ENCODE measurements at regions not wholly inside any gene's neighbourhood (a gene's known extent, or its start where the extent isn't known, plus 50 kb on each side); places are given as distances from the start of the nearest gene placed in this dataset.

DNA sequence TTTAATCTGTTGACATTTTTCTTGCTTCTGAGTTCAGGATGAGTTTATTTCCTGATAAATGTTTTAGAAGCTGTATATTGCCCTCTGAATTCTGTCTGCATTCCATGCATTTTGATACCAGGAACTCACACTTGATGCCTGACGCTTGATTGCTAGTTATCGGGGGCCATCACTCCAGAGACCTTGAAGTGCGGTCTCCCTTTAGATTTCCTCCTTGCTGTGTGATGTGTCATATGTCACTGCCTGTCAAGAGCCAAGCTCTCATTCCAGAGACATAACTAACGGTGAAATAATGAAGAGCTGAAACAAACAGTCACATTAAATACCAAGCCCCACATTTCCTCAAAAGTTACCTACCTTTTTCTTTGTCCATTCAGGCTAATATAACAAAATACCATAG, 155.5 kb downstream of the TNFSF13B start:
- POLR2A ChIA-PET = no interaction called here
- CTCF ChIA-PET = no interaction called here
- Histone ChIP-seq H3K9me1 (replicated peaks; ENCODE audit: control insufficient read depth, extremely low read depth, insufficient read depth, low read length) (no peaks in the 10 kb centered on the region), H3K4me1 (ENCODE audit: control insufficient read depth, extremely low read depth, insufficient read depth, low read length) (no peaks in the 10 kb centered on the region), H3K4me3 (replicated peaks in 1 of 3; ENCODE audit: insufficient read depth in 1 of 3, low read depth in 1 of 3, low read length in 3 of 3) (no peak overlapping the region), H3K27me3 (ENCODE audit: control insufficient read depth in 2 of 2, insufficient read depth in 2 of 2, low read length in 2 of 2) (no peaks in the 10 kb centered on the region), H3K4me2 (ENCODE audit: insufficient read depth, low read length) (no peak overlapping the region), H2AFZ (ENCODE audit: low read depth, low read length) (no peak overlapping the region), H3K36me3 (ENCODE audit: control insufficient read depth in 2 of 2, extremely low read depth in 1 of 2, insufficient read depth in 2 of 2, low read length in 2 of 2) (no peaks in the 10 kb centered on the region), H3K9me3 (replicated peaks; ENCODE audit: control insufficient read depth, insufficient read depth, low read length) (no peaks in the 10 kb centered on the region), H3K27ac (ENCODE audit: insufficient read depth, low read depth, low read length) (no peak overlapping the region), H4K20me1 (replicated peaks; ENCODE audit: control insufficient read depth, extremely low read depth, insufficient read depth, low read length) (no peaks in the 10 kb centered on the region), H3K79me2 (ENCODE audit: control insufficient read depth, insufficient read depth, low read length) (no peaks in the 10 kb centered on the region), H3K9ac (replicated peaks; ENCODE audit: extremely low read depth, insufficient read depth, low read length) (no peak overlapping the region)
- no peak for TF ChIP-seq POLR2AphosphoS5 (IDR thresholded peaks at IDR 0.05; ENCODE audit: insufficient read depth, low read depth, low read length)
- no peak for TF ChIP-seq MYC (IDR thresholded peaks at IDR 0.05; ENCODE audit: low read depth, low read length)
- no peak for TF ChIP-seq GATA2 (IDR thresholded peaks at IDR 0.05; ENCODE audit: insufficient read depth, insufficient read length, low read depth, low read length)
- dilution Hi-C loops (cut with MboI; ENCODE audit: extremely low pct_ligation_motif_present, low sequenced_read_pairs) (no loop called here), intact Hi-C loops (cut with micrococcal nuclease) (no loop called here)
- FAIRE-seq (no peak), DNase-seq (ENCODE audit: low read depth, low spot score) (no peak)
- BruUV-seq (replicated peaks) = no TSS peak

GRCh38 chr13:108426893-108427292, 157.4 kb downstream of the TNFSF13B start:
- Histone ChIP-seq H3K4me3 (replicated peaks in 1 of 3; ENCODE audit: insufficient read depth in 1 of 3, low read depth in 1 of 3, low read length in 3 of 3) (no peak overlapping the region), H3K4me1 (ENCODE audit: control insufficient read depth, extremely low read depth, insufficient read depth, low read length) (no peaks in the 10 kb centered on the region), H3K9me3 (replicated peaks; ENCODE audit: control insufficient read depth, insufficient read depth, low read length) (no peaks in the 10 kb centered on the region), H3K27ac (ENCODE audit: insufficient read depth, low read depth, low read length) (no peak overlapping the region), H2AFZ (ENCODE audit: low read depth, low read length) (no peak overlapping the region), H3K9ac (replicated peaks; ENCODE audit: extremely low read depth, insufficient read depth, low read length) (no peak overlapping the region), H3K36me3 (ENCODE audit: control insufficient read depth in 2 of 2, extremely low read depth in 1 of 2, insufficient read depth in 2 of 2, low read length in 2 of 2) (no peaks in the 10 kb centered on the region), H3K4me2 (ENCODE audit: insufficient read depth, low read length) (no peak overlapping the region), H3K9me1 (replicated peaks; ENCODE audit: control insufficient read depth, extremely low read depth, insufficient read depth, low read length) (no peaks in the 10 kb centered on the region), H3K79me2 (ENCODE audit: control insufficient read depth, insufficient read depth, low read length) (no peaks in the 10 kb centered on the region), H3K27me3 (ENCODE audit: control insufficient read depth in 2 of 2, insufficient read depth in 2 of 2, low read length in 2 of 2) (no peaks in the 10 kb centered on the region), H4K20me1 (replicated peaks; ENCODE audit: control insufficient read depth, extremely low read depth, insufficient read depth, low read length) (no peaks in the 10 kb centered on the region)
- FAIRE-seq (no peak), DNase-seq (ENCODE audit: low read depth, low spot score) (no peak)
- CTCF ChIA-PET = no interaction called here
- intact Hi-C loops (cut with micrococcal nuclease) (no loop called here), dilution Hi-C loops (cut with MboI; ENCODE audit: extremely low pct_ligation_motif_present, low sequenced_read_pairs) (no loop called here)
- BruUV-seq (replicated peaks) = no TSS peak
- POLR2A ChIA-PET = no interaction called here
- no peak for TF ChIP-seq FOS (IDR thresholded peaks at IDR 0.05; ENCODE audit: borderline replicate concordance, insufficient read depth, low read length)
- TF ChIP-seq POLR2A (IDR thresholded peaks at IDR 0.05; ENCODE audit: low read depth, low read length) = no peak
- TF ChIP-seq EZH2 (IDR thresholded peaks at IDR 0.05; ENCODE audit: borderline replicate concordance, low read depth, low read length, severe bottlenecking) = no peak
- TF ChIP-seq JUN (IDR thresholded peaks at IDR 0.05; ENCODE audit: borderline replicate concordance, insufficient read depth, insufficient read length, low read depth) = no peak
- TF ChIP-seq POLR2AphosphoS5 (IDR thresholded peaks at IDR 0.05; ENCODE audit: insufficient read depth, low read depth, low read length) = no peak
- TF ChIP-seq GATA2 (IDR thresholded peaks at IDR 0.05; ENCODE audit: insufficient read depth, insufficient read length, low read depth, low read length) = no peak
- TF ChIP-seq, protein P1, sequence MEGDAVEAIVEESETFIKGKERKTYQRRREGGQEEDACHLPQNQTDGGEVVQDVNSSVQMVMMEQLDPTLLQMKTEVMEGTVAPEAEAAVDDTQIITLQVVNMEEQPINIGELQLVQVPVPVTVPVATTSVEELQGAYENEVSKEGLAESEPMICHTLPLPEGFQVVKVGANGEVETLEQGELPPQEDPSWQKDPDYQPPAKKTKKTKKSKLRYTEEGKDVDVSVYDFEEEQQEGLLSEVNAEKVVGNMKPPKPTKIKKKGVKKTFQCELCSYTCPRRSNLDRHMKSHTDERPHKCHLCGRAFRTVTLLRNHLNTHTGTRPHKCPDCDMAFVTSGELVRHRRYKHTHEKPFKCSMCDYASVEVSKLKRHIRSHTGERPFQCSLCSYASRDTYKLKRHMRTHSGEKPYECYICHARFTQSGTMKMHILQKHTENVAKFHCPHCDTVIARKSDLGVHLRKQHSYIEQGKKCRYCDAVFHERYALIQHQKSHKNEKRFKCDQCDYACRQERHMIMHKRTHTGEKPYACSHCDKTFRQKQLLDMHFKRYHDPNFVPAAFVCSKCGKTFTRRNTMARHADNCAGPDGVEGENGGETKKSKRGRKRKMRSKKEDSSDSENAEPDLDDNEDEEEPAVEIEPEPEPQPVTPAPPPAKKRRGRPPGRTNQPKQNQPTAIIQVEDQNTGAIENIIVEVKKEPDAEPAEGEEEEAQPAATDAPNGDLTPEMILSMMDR (IDR thresholded peaks at IDR 0.05; ENCODE audit: extremely low read depth in 1 of 2, insufficient read depth in 1 of 2, low read depth in 1 of 2, low read length in 2 of 2) = no peak
- TF ChIP-seq MAX (IDR thresholded peaks at IDR 0.05; ENCODE audit: insufficient read depth, insufficient read length) = no peak
- TF ChIP-seq MYC (IDR thresholded peaks at IDR 0.05; ENCODE audit: low read depth, low read length) = no peak
